ENCODE measurements at regions not wholly inside any gene's neighbourhood (a gene's known extent, or its start where the extent isn't known, plus 50 kb on each side); places are given as distances from the start of the nearest gene placed in this dataset.

DNA sequence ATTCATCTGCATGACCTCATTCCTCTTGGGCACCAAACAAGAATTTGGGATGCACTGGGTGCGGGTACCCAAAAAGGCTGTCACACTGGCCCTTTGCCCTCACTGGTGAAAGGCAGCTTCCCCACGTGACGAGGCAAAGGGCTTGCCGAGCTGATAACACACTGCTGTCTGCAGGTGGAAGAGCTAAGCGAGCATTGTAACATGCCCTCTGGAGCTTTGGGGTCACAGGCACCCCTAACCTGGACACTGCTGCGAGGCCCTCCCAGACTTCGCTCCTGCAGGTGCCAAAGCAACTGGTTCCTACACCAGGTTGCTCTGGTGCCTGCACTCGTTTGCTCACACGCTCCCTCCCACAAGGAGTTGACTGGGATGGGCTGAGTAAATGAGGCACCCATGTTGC is 1595.7 kb downstream of the HACE1 start:
- no peak for DNase-seq

DNA sequence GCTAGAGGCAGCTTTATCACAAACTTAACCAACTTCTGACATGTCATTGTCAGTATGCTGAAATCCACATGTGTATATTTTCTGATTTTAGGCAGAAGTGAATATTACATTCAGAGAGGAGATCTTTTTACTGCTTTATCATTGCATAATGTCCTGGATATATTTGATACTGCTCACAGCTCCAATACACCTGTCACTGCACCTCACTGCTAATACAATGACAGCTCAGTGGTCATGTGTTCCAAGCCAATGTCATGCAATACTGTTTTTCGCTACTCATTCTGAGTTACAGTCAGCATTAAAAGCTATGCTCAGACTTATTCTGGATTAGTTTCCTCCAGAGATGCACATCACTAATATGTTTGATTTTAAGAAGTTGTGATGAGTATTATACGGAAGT is 1604.6 kb downstream of the HACE1 start:
- no peak for DNase-seq

- no peak for DNase-seq
These were observed 1622.8 kb downstream of the HACE1 start for GRCh38 chr6:103236923-103237322.

GRCh38 chr6:103231181-103231580 is 1628.5 kb downstream of the HACE1 start:
- no peak for DNase-seq

GRCh38 chr6:103215847-103216246 is 1643.9 kb downstream of the HACE1 start:
- peak in 1 of 2 experiments; percentile 12 for DNase-seq

GRCh38 chr6:103210686-103211085 is 1649.0 kb downstream of the HACE1 start:
- DNase-seq = no peak

DNA sequence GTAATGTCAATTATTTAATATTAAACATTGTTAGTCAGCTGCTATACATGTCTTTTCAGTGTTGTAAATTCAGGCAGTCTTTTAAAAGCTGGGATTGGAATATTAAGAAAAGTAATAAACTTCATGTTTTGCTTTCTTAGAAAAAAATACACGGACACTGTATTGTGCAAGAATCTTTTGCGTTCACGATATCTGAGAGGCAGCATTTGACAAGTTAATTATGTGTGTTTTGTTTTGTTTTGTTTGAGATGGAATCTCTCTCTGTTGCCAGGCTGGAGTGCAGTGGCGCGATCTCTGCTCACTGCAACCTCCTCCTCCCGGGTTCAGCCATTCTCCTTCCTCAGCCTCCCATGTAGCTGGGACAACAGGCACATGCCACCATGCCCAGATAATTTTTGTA is 1661.3 kb downstream of the HACE1 start:
- DNase-seq = no peak

- no peak for DNase-seq
These were observed 1666.3 kb downstream of the HACE1 start for GRCh38 chr6:103193413-103193812.

DNA sequence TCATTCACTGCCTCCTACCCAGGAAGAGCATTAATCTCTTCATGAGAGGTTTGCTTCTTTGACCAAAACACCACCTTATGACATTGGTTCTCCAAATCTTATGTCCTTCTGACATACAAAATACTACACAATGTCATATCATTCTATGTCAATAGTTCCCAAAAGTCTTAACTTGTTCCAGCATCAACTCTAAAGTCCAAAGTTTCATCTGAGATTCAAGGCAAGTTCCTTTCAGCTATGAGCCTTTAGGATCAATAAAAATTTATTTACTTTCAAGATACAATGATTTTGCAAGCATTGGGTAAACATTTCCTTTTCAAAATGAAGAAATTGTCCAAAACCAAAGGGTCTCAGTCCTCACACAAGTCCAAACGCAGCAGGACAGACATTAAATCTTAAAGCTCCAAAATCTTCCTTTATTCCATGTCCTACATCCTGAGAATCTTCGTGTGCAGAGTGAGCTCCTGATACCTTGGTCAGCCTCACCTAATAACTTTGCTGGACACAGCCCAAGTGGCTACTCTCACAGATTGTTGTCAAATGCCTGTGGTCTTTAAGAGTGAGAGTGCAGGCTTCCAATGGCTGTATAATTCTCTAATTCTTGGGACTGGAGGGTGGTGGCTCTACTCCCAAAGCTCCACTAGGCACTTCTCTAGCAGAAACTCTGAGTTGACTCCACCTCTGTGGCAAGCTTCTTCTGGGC is 1668.2 kb downstream of the HACE1 start:
- DNase-seq = no peak

DNA sequence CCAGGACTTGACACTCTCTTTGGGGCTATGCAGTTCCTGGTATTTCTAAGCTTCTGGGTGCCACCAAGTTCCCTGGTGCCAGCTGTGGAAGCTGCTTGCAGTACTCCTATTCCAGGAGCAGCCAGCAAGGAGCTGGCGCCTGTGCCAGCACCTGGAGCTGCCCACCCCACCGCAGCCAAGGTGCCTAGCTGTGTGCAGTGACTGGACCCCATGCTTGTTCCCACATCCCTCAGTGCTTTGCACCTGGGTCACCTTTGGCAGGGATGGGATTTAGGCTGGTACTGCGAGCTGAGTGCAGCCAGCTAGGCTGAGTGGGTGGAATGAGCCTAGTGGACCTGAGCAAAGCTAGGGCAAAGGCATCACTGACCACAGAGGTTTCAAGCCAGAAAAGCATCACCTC is 1674.9 kb downstream of the HACE1 start:
- DNase-seq = no peak

DNA sequence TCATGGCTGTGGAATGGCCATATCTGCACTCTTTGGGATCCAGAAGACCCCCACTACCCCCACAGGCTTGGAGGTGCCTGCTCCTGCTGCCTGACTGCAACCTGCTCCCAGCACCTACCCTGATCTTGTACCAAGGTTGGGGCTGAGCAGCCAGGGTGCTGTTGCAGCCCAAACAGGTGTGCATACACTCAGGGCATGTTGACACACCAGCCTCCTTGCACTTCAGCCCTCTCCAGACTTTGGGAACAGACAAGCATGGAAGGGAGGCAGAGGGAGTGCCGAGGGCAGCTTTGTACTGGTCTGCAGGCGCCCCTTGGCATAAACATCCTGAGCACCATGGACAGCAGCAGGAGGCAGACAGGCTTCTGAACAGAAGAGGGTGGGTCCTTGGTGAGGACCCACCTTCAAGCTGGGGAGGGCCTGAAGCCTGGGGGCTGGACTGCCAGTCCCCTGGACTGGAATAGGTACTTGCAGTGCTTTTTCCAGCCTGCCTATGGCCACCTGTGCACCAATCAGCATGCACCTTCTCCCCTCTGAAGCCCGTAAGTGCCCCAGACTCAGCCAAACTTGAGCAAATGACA is 1675.8 kb downstream of the HACE1 start:
- DNase-seq = no peak

DNA sequence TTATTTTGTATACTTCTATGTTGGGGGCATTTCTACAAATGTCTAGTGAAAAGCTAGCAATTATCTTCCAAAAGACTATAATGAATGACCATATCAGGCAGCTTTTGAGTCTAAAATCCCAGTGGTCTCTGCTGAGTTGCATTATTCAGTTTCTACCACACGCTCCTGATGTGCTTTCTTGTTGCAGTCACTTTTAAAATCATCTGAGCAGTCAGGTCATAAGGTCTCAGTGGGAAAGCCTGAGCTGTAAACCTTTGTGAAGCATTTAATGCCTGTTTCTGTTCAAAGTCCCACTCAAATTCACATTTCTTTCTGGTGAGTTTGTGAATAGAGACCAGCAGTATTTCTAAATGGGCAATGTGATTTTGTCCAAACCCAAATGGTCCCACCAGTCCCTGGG is 1681.5 kb downstream of the HACE1 start:
- no peak for DNase-seq

- peak in 1 of 2 experiments; percentile 32 for DNase-seq
These were observed 1681.9 kb downstream of the HACE1 start for GRCh38 chr6:103177791-103178190.

- DNase-seq = no peak
These were observed 1684.7 kb downstream of the HACE1 start for GRCh38 chr6:103175056-103175455.

DNA sequence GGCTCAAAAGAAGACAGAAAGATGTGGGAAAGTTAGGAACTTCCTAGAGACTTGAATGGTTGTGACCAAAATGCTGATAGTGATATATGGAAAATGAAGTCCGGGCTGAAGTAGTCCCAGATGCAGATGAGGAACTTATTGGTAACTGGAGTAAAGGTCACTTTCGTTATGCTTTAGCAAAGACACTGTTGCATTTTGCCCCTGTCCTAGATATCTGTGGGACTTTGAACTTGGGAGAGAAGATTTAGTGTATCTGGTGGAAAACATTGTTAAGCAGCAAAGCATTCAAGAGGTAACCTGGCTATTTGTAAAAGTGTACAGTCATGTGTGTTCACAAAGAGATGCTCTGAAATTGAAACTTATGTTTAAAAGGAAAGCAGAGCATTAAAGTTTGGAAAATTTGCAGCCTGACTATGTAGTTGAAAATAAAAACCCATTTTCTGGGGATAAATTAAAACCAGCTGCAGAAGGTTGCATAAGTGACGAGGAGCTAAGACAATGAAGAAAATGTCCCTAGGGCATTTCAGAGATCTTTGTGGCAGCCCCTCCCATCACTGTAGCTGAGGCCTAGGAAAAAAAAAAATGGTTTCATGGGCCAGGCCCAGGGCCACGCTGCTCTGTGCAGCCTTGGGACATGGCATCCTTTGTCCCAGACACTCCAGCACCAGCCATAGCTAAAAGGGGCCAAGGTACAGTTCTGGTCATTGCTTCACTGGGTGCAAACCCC is 1692.2 kb downstream of the HACE1 start:
- DNase-seq = no peak

GRCh38 chr6:103154779-103155572 is 1704.7 kb downstream of the HACE1 start:
- no peak for DNase-seq

- DNase-seq = no peak
These were observed 1706.7 kb downstream of the HACE1 start for GRCh38 chr6:103153016-103153415.

- DNase-seq = no peak
These were observed 1716.8 kb downstream of the HACE1 start for GRCh38 chr6:103142902-103143301.

- DNase-seq = no peak
These were observed 1719.3 kb downstream of the HACE1 start for GRCh38 chr6:103140308-103141027.

DNA sequence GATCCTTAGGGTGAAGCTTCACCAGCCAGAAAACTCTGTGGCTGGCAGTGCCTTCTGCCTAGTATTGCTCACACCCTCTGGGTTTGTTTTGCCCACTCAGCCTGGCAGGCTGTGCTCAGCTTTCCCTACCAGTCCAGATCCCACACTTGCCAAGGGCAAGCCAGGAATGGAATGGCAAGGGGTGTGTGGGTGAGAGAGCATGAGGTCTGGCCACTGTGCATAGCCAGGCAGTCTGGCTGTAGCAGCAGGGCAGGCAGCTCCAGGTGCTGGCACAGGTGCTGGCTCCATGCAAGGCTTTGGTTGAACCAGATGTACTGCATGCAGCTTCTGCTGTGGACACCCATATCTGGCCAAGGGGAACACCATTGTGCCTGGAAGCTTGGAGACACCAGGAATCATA is 1720.3 kb downstream of the HACE1 start:
- no peak for DNase-seq

DNA sequence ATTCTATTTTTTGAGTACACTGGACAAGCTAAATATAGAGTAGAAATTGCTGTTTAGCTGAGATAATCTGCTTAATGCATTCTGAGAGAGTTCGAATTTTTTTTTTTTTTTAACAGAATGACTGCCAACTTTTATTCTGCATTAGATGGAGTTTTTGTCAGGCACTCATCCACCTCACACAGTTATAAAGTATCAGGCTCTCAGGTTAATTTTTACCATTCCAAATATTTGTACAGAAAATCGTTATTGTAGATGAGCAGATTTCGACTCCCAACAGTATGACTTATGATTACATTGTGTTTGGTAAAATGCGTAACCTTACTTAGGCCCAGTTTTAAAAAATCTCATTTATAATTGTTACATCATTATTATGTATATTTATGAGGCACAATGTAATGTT is 1731.0 kb downstream of the GRIK2 start:
- DNase-seq = no peak

- peak; percentile 82 to 89 for DNase-seq
These were observed 1729.5 kb downstream of the GRIK2 start for GRCh38 chr6:103122766-103123601.
